Thyroid gland (tissue), 4 donors: ENCODE measurements at regions not wholly inside any gene's neighbourhood (a gene's known extent, or its start where the extent isn't known, plus 50 kb on each side); places are given as distances from the start of the nearest gene placed in this dataset.

Source experiments
- CTCF ChIP-seq, 6 experiments: fragments of 200-600 bp in 3 of 6; fragments of 450-650 bp in 3 of 6; sonication (generic) in 3 of 6; IDR thresholded peaks; one replicate each; pipeline ENCODE4 v1.5.1; 2016 to 2019; ENCODE audit warnings: antibody characterized with exemption in 6 of 6, mild to moderate bottlenecking in 2 of 6, inconsistent platforms in 1 of 6, moderate library complexity in 1 of 6
- POLR2A ChIP-seq, 2 donors: fragments of 450-650 bp; IDR thresholded peaks; one replicate each; pipeline ENCODE4 v1.6.1; 2017; ENCODE audit warnings: antibody characterized with exemption in 2 of 2, mild to moderate bottlenecking in 2 of 2, moderate library complexity in 1 of 2

GRCh38 chr6:76697585-76697984, 625.1 kb upstream of the IMPG1 start:
- no peak for TF ChIP-seq CTCF (IDR thresholded peaks at IDR 0.05)
- TF ChIP-seq POLR2A (IDR thresholded peaks at IDR 0.05) = no peak
